Upper lobe of left lung (tissue), 6 donors: ENCODE measurements at regions not wholly inside any gene's neighbourhood (a gene's known extent, or its start where the extent isn't known, plus 50 kb on each side); places are given as distances from the start of the nearest gene placed in this dataset.

ENCODE experiments used
- ATAC-seq, 2 donors: fragments of 200-7000 bp; cut with Tn5 transposase; one replicate each; pipeline ENCODE4 v1.9.1; 2022; ENCODE audit warnings: mild to moderate bottlenecking in 2 of 2, moderate library complexity in 2 of 2; ENCODE audit not compliant: low FRiP score in 2 of 2
- DNase-seq, 2 donors: peaks; one replicate each; pipeline ENCODE4 v3.0.0-alpha.2; 2019 to 2020
- H3K27ac ChIP-seq, 4 donors: fragments of 200-600 bp; sonication (generic); one replicate each; pipeline ENCODE4 v1.5.1; 2016 to 2019
- H3K27me3 ChIP-seq, 4 donors: fragments of 200-600 bp; sonication (generic); one replicate each; pipeline ENCODE4 v1.5.1; 2017 to 2019
- H3K36me3 ChIP-seq, 4 donors: fragments of 200-600 bp; sonication (generic); one replicate each; pipeline ENCODE4 v1.5.1; 2016 to 2019
- H3K4me1 ChIP-seq, 4 donors: fragments of 200-600 bp; sonication (generic); one replicate each; pipeline ENCODE4 v1.5.1; 2018 to 2019
- H3K4me3 ChIP-seq, 4 donors: fragments of 200-600 bp; sonication (generic); one replicate each; pipeline ENCODE4 v1.5.1; 2017 to 2019; ENCODE audit warnings: mild to moderate bottlenecking in 2 of 4, moderate library complexity in 1 of 4
- H3K9me3 ChIP-seq, 4 donors: fragments of 200-600 bp; sonication (generic); one replicate each; pipeline ENCODE4 v1.5.1; 2018 to 2019
- EP300 ChIP-seq, 4 donors: sonication (generic); formaldehyde crosslinking; IDR thresholded peaks; one replicate each; pipeline ENCODE4 v1.5.1; 2017; ENCODE audit warnings: antibody characterized with exemption in 4 of 4, control low read depth in 2 of 4
- POLR2A ChIP-seq, 4 donors: fragments of 450-650 bp; IDR thresholded peaks; one replicate each; pipeline ENCODE4 v1.5.1; 2016 to 2017; ENCODE audit warnings: antibody characterized with exemption in 4 of 4, mild to moderate bottlenecking in 2 of 4
- POLR2AphosphoS5 ChIP-seq, 2 donors: sonication (generic); formaldehyde crosslinking; IDR thresholded peaks; one replicate each; pipeline ENCODE4 v1.5.1; 2017; ENCODE audit warnings: antibody characterized with exemption in 2 of 2
- WGBS, 2 donors: methylation state at CpG; one replicate each; pipeline ENCODE4 v1.1.5; 2017 to 2018; 5-methylcytosine and 5-hydroxymethylcytosine counted together
- TF ChIP-seq, protein P1 (sequence below), 6 experiments: fragments of 450-650 bp in 4 of 6; fragments of 200-600 bp in 2 of 6; sonication (generic) in 2 of 6; IDR thresholded peaks; one replicate each; pipeline ENCODE4 v1.5.1; 2016 to 2019; ENCODE audit warnings: antibody characterized with exemption in 6 of 6
- donor health status: DM: no; HTN: no; CAD: no; lungs with moderate emphysema.
- donor health status: DM: no; HTN: yes; CAD: no; lungs with severe emphysema.

DNA sequence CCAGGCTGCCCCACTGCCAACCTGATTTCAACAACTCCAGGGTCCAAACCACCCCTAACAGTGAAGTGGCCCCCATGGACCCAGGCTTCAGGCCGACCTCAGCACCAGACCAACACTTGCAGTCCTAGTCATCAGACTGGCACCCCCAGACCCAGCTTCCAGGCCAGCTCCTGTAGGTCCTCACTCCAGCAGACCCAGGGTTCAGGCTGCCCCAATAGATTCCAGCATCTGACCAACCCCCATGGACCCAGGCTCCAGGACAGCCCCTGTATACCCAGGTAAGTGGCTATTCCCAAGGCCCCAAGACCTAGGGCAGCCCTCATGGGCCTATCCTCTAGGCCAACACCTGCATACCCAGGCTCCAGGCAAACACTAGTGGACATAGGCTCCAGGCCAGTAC is 193.8 kb upstream of the OBI1 start:
- TF ChIP-seq POLR2A (IDR thresholded peaks at IDR 0.05), result no peak
- no peak for TF ChIP-seq POLR2AphosphoS5 (IDR thresholded peaks at IDR 0.05)
- TF ChIP-seq, protein P1, sequence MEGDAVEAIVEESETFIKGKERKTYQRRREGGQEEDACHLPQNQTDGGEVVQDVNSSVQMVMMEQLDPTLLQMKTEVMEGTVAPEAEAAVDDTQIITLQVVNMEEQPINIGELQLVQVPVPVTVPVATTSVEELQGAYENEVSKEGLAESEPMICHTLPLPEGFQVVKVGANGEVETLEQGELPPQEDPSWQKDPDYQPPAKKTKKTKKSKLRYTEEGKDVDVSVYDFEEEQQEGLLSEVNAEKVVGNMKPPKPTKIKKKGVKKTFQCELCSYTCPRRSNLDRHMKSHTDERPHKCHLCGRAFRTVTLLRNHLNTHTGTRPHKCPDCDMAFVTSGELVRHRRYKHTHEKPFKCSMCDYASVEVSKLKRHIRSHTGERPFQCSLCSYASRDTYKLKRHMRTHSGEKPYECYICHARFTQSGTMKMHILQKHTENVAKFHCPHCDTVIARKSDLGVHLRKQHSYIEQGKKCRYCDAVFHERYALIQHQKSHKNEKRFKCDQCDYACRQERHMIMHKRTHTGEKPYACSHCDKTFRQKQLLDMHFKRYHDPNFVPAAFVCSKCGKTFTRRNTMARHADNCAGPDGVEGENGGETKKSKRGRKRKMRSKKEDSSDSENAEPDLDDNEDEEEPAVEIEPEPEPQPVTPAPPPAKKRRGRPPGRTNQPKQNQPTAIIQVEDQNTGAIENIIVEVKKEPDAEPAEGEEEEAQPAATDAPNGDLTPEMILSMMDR (IDR thresholded peaks at IDR 0.05), result no peak
- no peak for TF ChIP-seq EP300 (IDR thresholded peaks at IDR 0.05)
- ATAC-seq (peak; percentile 21 to 66), DNase-seq (no peak)
- peaks cover 0 to 5% (median 2%) of the 10 kb centered on the region in 4 donors for H3K9me3 ChIP-seq
- H3K27me3 ChIP-seq, result no peaks in the 10 kb centered on the region
- H3K4me3 ChIP-seq, result no peak overlapping the region
- 91% methylated on average over 1 of the region's 1 CpG; no CpG with 5 or more reads in 1 of the 2 donors for WGBS, 2 donors
- no peak overlapping the region for H3K27ac ChIP-seq
- H3K36me3 ChIP-seq, result no peaks in the 10 kb centered on the region
- no peaks in the 10 kb centered on the region for H3K4me1 ChIP-seq

DNA sequence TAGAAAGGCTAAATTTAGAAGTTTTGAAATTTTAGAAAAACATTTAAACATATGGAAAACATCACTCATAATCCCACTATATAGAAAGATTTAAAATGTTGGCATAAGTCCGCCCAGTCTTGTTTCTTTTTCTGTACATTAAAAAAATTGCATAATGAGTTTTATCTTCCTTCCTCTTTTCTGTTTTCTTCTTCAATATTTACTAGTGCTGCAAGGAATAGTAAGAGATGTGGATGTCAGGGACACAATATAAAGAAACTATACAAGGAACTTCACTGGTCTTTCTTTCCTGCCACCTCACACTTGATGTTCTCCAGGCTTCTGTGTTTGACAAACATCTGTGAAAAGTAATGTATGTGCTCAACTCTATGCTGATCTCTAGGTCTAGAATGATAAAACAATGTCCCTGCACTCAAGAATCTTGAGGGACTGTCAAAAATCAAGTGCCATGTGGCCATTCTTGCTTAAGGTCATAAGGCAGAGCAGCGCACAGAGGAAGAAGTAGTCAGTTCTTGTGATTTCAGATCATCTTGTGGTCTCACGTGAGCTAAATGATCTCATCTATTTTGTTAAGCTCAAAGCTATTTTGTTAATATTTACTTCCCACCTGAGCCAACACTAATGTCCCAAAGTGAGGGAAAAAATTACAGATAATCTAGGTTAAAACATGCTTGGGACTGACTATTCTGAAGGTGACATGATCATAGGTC is 186.9 kb upstream of the OBI1 start:
- Histone ChIP-seq H3K4me1 (no peaks in the 10 kb centered on the region), H3K9me3 (no peaks in the 10 kb centered on the region), H3K4me3 (no peak overlapping the region), H3K27me3 (no peaks in the 10 kb centered on the region), H3K36me3 (no peaks in the 10 kb centered on the region), H3K27ac (no peak overlapping the region)
- ATAC-seq, result no peak
- no peak for TF ChIP-seq POLR2AphosphoS5 (IDR thresholded peaks at IDR 0.05)
- TF ChIP-seq EP300 (IDR thresholded peaks at IDR 0.05), result no peak
- TF ChIP-seq, protein P1 (IDR thresholded peaks at IDR 0.05), result no peak
- TF ChIP-seq POLR2A (IDR thresholded peaks at IDR 0.05), result no peak
- no peak for DNase-seq
- 55 to 61% methylated on average over 3 of the region's 3 CpGs for WGBS, 2 donors

DNA sequence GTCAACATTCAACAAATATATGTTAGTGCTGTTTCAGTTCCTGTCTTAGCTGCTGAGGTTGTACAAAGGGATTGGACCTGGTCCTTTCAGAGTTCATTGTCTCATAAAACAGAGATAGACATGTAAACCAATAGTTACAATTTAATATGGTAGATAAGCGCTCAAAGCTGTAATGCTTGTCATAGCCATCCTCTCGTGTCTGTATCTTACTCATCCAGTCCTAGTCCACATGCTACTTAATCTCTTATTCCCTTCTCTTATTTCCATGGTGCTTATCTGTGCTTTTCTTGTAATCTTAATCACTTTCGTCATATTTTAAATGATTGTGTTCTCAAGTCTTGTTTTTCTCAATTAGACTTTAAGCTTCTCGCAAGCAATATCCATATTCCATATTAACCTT is 185.2 kb upstream of the OBI1 start:
- ATAC-seq (no peak), DNase-seq (no peak)
- no peaks in the 10 kb centered on the region for H3K36me3 ChIP-seq
- no peak overlapping the region for H3K4me3 ChIP-seq
- no peaks in the 10 kb centered on the region for H3K9me3 ChIP-seq
- no peaks in the 10 kb centered on the region for H3K4me1 ChIP-seq
- H3K27ac ChIP-seq, result no peak overlapping the region
- no peak for TF ChIP-seq POLR2A (IDR thresholded peaks at IDR 0.05)
- no peak for TF ChIP-seq EP300 (IDR thresholded peaks at IDR 0.05)
- TF ChIP-seq, protein P1 (IDR thresholded peaks at IDR 0.05), result no peak
- no peak for TF ChIP-seq POLR2AphosphoS5 (IDR thresholded peaks at IDR 0.05)
- 88 to 89% methylated on average over 4 of the region's 4 CpGs for WGBS, 2 donors
- H3K27me3 ChIP-seq, result no peaks in the 10 kb centered on the region

DNA sequence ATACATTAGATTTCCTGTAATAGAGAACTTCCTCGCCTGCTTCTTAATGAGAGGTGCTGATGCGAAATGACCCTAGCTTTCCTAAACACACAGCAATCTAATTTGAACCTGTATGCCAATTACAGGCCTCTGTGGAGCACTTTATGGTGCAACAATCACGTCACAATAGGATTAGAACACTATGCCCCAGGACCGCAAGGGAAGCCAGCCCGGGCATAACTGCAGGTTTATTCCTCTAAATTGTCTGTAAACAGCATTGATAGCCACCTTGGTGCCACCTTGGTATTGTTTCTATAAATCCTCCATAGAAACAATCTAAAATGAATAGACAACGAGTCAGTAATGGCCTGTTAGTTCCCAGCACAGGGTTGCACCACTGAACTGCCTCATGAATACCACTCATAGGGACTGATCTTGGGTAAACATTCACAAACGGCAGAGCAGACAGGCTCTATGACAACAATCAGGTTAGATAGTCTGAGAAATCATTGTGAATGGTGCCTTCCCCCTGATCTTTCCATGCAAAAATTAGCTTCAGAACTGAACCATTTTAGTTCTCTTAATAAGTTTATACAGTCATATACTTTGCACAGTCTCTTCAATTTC is 182.5 kb upstream of the OBI1 start:
- TF ChIP-seq, protein P1 (IDR thresholded peaks at IDR 0.05), result no peak
- no peak for TF ChIP-seq POLR2A (IDR thresholded peaks at IDR 0.05)
- no peak for TF ChIP-seq EP300 (IDR thresholded peaks at IDR 0.05)
- no peak for TF ChIP-seq POLR2AphosphoS5 (IDR thresholded peaks at IDR 0.05)
- no peaks in the 10 kb centered on the region for H3K4me1 ChIP-seq
- WGBS, 2 donors, result 60 to 66% methylated on average over 7 of the region's 7 CpGs
- DNase-seq (no peak), ATAC-seq (no peak)
- no peaks in the 10 kb centered on the region for H3K36me3 ChIP-seq
- H3K27me3 ChIP-seq, result no peaks in the 10 kb centered on the region
- no peaks in the 10 kb centered on the region for H3K9me3 ChIP-seq
- no peak overlapping the region for H3K27ac ChIP-seq
- no peak overlapping the region for H3K4me3 ChIP-seq
